Hepatocyte (in vitro differentiated cells): ENCODE measurements at regions not wholly inside any gene's neighbourhood (a gene's known extent, or its start where the extent isn't known, plus 50 kb on each side); places are given as distances from the start of the nearest gene placed in this dataset.

Experiments
- EZH2 ChIP-seq: fragments of 200-600 bp; sonication (generic); IDR thresholded peaks from 2 replicates; pipeline ENCODE4 v1.6.1; 2016; ENCODE audit warnings: antibody characterized with exemption, mild to moderate bottlenecking, borderline replicate concordance
- EZH2phosphoT487 ChIP-seq: fragments of 200-600 bp; sonication (generic); IDR thresholded peaks from one replicate; pipeline ENCODE4 v1.6.1; 2018; ENCODE audit warnings: antibody characterized with exemption, mild to moderate bottlenecking, low read depth, moderate library complexity; ENCODE audit not compliant: unreplicated experiment, severe bottlenecking
- TF ChIP-seq, protein P1 (sequence below): fragments of 200-600 bp; sonication (generic); IDR thresholded peaks from 2 replicates; pipeline ENCODE4 v1.5.1; 2016; ENCODE audit warnings: antibody characterized with exemption, mild to moderate bottlenecking; ENCODE audit not compliant: poor library complexity

- TF ChIP-seq, protein P1, sequence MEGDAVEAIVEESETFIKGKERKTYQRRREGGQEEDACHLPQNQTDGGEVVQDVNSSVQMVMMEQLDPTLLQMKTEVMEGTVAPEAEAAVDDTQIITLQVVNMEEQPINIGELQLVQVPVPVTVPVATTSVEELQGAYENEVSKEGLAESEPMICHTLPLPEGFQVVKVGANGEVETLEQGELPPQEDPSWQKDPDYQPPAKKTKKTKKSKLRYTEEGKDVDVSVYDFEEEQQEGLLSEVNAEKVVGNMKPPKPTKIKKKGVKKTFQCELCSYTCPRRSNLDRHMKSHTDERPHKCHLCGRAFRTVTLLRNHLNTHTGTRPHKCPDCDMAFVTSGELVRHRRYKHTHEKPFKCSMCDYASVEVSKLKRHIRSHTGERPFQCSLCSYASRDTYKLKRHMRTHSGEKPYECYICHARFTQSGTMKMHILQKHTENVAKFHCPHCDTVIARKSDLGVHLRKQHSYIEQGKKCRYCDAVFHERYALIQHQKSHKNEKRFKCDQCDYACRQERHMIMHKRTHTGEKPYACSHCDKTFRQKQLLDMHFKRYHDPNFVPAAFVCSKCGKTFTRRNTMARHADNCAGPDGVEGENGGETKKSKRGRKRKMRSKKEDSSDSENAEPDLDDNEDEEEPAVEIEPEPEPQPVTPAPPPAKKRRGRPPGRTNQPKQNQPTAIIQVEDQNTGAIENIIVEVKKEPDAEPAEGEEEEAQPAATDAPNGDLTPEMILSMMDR, result no peak
- TF ChIP-seq EZH2, result no peak
- TF ChIP-seq EZH2phosphoT487, result no peak
Measured at GRCh38 chr1:239189998-239190512, 196.3 kb upstream of the CHRM3 start.
